PC-3 (cell line): ENCODE measurements at regions not wholly inside any gene's neighbourhood (a gene's known extent, or its start where the extent isn't known, plus 50 kb on each side); places are given as distances from the start of the nearest gene placed in this dataset.

Source experiments
- CTCF ChIP-seq: fragments of 300-600 bp; sonication (generic); conservative IDR thresholded peaks from 2 replicates; pipeline ENCODE4 v1.5.1; 2017; ENCODE audit warnings: antibody characterized with exemption, low read depth, mild to moderate bottlenecking, low read length
- EZH2 ChIP-seq: fragments of 300-600 bp; sonication (generic); IDR thresholded peaks from one replicate; pipeline ENCODE4 v1.6.1; 2017; ENCODE audit warnings: antibody characterized with exemption, mild to moderate bottlenecking, low read length; ENCODE audit not compliant: unreplicated experiment
- EZH2phosphoT487 ChIP-seq: fragments of 300-600 bp; sonication (generic); IDR thresholded peaks from 2 replicates; pipeline ENCODE4 v1.6.1; 2018; ENCODE audit warnings: mild to moderate bottlenecking, antibody characterized with exemption, low read length, borderline replicate concordance

- no peak for TF ChIP-seq CTCF
- TF ChIP-seq EZH2phosphoT487 = no peak
- TF ChIP-seq EZH2 = no peak
Observed at GRCh38 chr10:121261665-121262064, 336.6 kb downstream of the FGFR2 start.
